Liver (tissue), 3 donors: ENCODE measurements at regions not wholly inside any gene's neighbourhood (a gene's known extent, or its start where the extent isn't known, plus 50 kb on each side); places are given as distances from the start of the nearest gene placed in this dataset.

Experiments
- JUND ChIP-seq, 2 donors: IDR thresholded peaks; 2 replicates each; pipeline ENCODE4 v1.6.1; 2016; ENCODE audit warnings: antibody characterized with exemption in 2 of 2
- RAD21 ChIP-seq, 2 donors: IDR thresholded peaks; 2 replicates each; pipeline ENCODE4 v1.6.1; 2016; ENCODE audit warnings: antibody characterized with exemption in 2 of 2, mild to moderate bottlenecking in 2 of 2
- REST ChIP-seq: IDR thresholded peaks from 2 replicates; pipeline ENCODE4 v1.6.1; 2016; ENCODE audit warnings: antibody characterized with exemption, mild to moderate bottlenecking
- SP1 ChIP-seq: IDR thresholded peaks from 2 replicates; pipeline ENCODE4 v1.6.1; 2018; ENCODE audit warnings: antibody characterized with exemption, mild to moderate bottlenecking
- TAF1 ChIP-seq: conservative IDR thresholded peaks from 2 replicates; pipeline ENCODE4 v1.6.1; 2016; ENCODE audit warnings: antibody characterized with exemption, mild to moderate bottlenecking
- YY1 ChIP-seq: IDR thresholded peaks from 2 replicates; pipeline ENCODE4 v1.6.1; 2016; ENCODE audit warnings: antibody characterized with exemption, mild to moderate bottlenecking
- TF ChIP-seq, protein P1 (sequence below): fragments of 150-350 bp; IDR thresholded peaks from 2 replicates; pipeline ENCODE4 v1.5.1; 2017; ENCODE audit warnings: improper control_type of control experiment, low read depth, low read length; ENCODE audit not compliant: missing input control
- TF ChIP-seq, protein P2 (sequence below): IDR thresholded peaks from 2 replicates; pipeline ENCODE4 v1.6.1; 2016; ENCODE audit warnings: antibody characterized with exemption
- TF ChIP-seq, protein P3 (sequence below): IDR thresholded peaks from 2 replicates; pipeline ENCODE4 v1.6.1; 2016; ENCODE audit warnings: antibody characterized with exemption
- TF ChIP-seq, protein P4 (sequence below): IDR thresholded peaks from 2 replicates; pipeline ENCODE4 v1.6.1; 2016; ENCODE audit warnings: antibody characterized with exemption
- donor health status: healthy.
- donor health status: healthy.

DNA sequence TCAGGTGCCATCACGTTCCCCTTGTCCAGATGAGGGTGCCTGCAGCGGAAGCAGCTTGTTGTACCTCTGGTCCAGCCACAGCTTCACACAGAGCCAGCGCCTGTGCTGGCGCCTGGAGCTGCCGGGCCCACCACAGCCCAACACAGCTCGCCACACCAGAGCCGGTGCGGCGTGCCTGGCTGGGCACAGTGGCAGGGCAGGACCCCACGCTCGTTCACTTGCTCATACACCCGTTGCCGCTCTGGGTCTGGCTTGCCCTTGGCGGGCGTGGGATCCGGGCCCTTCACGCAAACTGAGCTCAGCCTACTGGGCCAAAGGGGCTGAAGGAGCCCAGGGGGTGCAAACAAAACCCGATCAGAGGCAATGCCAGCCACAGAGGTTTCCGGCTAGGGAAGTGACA lies 492.5 kb upstream of the MANEA start:
- TF ChIP-seq SP1 (no peak), REST (no peak), JUND (IDR thresholded peaks at IDR 0.05) (no peak), YY1 (no peak), TAF1 (no peak), RAD21 (IDR thresholded peaks at IDR 0.05) (no peak)
- TF ChIP-seq, protein P1, sequence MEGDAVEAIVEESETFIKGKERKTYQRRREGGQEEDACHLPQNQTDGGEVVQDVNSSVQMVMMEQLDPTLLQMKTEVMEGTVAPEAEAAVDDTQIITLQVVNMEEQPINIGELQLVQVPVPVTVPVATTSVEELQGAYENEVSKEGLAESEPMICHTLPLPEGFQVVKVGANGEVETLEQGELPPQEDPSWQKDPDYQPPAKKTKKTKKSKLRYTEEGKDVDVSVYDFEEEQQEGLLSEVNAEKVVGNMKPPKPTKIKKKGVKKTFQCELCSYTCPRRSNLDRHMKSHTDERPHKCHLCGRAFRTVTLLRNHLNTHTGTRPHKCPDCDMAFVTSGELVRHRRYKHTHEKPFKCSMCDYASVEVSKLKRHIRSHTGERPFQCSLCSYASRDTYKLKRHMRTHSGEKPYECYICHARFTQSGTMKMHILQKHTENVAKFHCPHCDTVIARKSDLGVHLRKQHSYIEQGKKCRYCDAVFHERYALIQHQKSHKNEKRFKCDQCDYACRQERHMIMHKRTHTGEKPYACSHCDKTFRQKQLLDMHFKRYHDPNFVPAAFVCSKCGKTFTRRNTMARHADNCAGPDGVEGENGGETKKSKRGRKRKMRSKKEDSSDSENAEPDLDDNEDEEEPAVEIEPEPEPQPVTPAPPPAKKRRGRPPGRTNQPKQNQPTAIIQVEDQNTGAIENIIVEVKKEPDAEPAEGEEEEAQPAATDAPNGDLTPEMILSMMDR, result no peak
- TF ChIP-seq, protein P2, sequence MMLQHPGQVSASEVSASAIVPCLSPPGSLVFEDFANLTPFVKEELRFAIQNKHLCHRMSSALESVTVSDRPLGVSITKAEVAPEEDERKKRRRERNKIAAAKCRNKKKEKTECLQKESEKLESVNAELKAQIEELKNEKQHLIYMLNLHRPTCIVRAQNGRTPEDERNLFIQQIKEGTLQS, result no peak
- TF ChIP-seq, protein P3, sequence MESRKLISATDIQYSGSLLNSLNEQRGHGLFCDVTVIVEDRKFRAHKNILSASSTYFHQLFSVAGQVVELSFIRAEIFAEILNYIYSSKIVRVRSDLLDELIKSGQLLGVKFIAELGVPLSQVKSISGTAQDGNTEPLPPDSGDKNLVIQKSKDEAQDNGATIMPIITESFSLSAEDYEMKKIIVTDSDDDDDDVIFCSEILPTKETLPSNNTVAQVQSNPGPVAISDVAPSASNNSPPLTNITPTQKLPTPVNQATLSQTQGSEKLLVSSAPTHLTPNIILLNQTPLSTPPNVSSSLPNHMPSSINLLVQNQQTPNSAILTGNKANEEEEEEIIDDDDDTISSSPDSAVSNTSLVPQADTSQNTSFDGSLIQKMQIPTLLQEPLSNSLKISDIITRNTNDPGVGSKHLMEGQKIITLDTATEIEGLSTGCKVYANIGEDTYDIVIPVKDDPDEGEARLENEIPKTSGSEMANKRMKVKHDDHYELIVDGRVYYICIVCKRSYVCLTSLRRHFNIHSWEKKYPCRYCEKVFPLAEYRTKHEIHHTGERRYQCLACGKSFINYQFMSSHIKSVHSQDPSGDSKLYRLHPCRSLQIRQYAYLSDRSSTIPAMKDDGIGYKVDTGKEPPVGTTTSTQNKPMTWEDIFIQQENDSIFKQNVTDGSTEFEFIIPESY, result no peak
- TF ChIP-seq, protein P4, sequence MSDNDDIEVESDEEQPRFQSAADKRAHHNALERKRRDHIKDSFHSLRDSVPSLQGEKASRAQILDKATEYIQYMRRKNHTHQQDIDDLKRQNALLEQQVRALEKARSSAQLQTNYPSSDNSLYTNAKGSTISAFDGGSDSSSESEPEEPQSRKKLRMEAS, result no peak
